ENCODE measurements at regions not wholly inside any gene's neighbourhood (a gene's known extent, or its start where the extent isn't known, plus 50 kb on each side); places are given as distances from the start of the nearest gene placed in this dataset.

GRCh38 chrX:138082896-138083295, 517.0 kb downstream of the ZIC3 start:
- TF ChIP-seq, protein P1, sequence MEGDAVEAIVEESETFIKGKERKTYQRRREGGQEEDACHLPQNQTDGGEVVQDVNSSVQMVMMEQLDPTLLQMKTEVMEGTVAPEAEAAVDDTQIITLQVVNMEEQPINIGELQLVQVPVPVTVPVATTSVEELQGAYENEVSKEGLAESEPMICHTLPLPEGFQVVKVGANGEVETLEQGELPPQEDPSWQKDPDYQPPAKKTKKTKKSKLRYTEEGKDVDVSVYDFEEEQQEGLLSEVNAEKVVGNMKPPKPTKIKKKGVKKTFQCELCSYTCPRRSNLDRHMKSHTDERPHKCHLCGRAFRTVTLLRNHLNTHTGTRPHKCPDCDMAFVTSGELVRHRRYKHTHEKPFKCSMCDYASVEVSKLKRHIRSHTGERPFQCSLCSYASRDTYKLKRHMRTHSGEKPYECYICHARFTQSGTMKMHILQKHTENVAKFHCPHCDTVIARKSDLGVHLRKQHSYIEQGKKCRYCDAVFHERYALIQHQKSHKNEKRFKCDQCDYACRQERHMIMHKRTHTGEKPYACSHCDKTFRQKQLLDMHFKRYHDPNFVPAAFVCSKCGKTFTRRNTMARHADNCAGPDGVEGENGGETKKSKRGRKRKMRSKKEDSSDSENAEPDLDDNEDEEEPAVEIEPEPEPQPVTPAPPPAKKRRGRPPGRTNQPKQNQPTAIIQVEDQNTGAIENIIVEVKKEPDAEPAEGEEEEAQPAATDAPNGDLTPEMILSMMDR (IDR thresholded peaks at IDR 0.05), result no peak
- TF ChIP-seq POLR2A (IDR thresholded peaks at IDR 0.05) (no peak), POLR2AphosphoS5 (IDR thresholded peaks at IDR 0.05) (no peak)

Data from prostate gland (tissue), 2 donors.